Upper lobe of right lung (tissue), 1 donor: ENCODE measurements at regions not wholly inside any gene's neighbourhood (a gene's known extent, or its start where the extent isn't known, plus 50 kb on each side); places are given as distances from the start of the nearest gene placed in this dataset.

ENCODE experiments used
- ATAC-seq: fragments of 200-7000 bp; cut with Tn5 transposase; one replicate; pipeline ENCODE4 v1.9.1; 2020; ENCODE audit warnings: mild to moderate bottlenecking, moderate library complexity
- DNase-seq: peaks from one replicate; pipeline ENCODE4 v3.0.0-alpha.2; 2020
- H3K27ac ChIP-seq: fragments of 200-600 bp; one replicate; pipeline ENCODE4 v1.8.0; 2022
- H3K27me3 ChIP-seq: fragments of 200-600 bp; one replicate; pipeline ENCODE4 v1.8.0; 2022; ENCODE audit warnings: mild to moderate bottlenecking
- H3K36me3 ChIP-seq: fragments of 200-600 bp; one replicate; pipeline ENCODE4 v1.8.0; 2022
- H3K4me1 ChIP-seq: fragments of 200-600 bp; one replicate; pipeline ENCODE4 v1.8.0; 2022
- H3K4me3 ChIP-seq: fragments of 200-600 bp; one replicate; pipeline ENCODE4 v1.8.0; 2022; ENCODE audit warnings: mild to moderate bottlenecking
- H3K9me3 ChIP-seq: fragments of 200-600 bp; one replicate; pipeline ENCODE4 v1.8.0; 2022
- intact Hi-C: fragments of 100-400 bp; cut with DNase I; formaldehyde crosslinking; loops from one replicate; pipeline ENCODE4 v1.11.0; 2022
- TF ChIP-seq, protein P1 (sequence below): fragments of 200-600 bp; IDR thresholded peaks from one replicate; pipeline ENCODE4 v1.8.0; 2022; ENCODE audit warnings: antibody characterized with exemption
- donor health status: DM: no; HTN: yes; CAD: no; lungs with severe emphysema.

DNA sequence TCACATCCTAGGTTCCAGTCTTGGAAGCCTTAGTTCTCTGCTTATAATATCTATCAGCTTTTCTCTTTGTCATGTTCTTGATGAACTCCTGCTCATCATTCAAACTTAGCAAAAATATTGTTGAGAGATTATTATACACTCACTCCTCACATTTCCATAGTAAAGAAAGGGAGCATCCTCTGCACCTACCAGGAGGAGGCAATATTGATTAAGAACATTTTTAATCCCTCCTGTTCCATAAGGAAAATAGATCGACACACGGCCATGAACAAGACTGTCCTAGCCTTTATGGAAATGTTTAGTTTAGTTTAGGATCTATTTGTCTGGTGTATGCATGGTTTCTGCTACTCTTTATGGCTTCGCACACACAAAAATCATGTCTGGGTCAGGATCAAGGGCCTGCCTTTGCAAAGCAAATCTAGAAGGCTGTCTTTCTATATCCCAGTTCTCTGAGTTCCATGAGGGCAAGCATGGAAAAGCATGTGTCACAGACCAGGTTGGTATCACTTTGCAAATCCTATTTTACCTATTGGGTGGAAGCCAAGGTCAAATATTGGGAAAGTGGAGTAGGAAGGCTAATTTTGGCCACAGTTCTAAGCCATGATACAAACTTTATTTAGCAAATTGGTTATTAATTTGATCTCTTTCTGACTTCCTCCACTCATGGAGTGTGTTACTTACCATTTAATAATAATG is 164.4 kb downstream of the MDFIC start:
- Histone ChIP-seq H3K27me3 (no peaks in the 10 kb centered on the region), H3K9me3 (no peaks in the 10 kb centered on the region), H3K4me1 (peaks cover 3% of the 10 kb centered on the region), H3K4me3 (no peak overlapping the region), H3K36me3 (no peaks in the 10 kb centered on the region), H3K27ac (no peak overlapping the region)
- DNase-seq (no peak), ATAC-seq (no peak)
- TF ChIP-seq, protein P1, sequence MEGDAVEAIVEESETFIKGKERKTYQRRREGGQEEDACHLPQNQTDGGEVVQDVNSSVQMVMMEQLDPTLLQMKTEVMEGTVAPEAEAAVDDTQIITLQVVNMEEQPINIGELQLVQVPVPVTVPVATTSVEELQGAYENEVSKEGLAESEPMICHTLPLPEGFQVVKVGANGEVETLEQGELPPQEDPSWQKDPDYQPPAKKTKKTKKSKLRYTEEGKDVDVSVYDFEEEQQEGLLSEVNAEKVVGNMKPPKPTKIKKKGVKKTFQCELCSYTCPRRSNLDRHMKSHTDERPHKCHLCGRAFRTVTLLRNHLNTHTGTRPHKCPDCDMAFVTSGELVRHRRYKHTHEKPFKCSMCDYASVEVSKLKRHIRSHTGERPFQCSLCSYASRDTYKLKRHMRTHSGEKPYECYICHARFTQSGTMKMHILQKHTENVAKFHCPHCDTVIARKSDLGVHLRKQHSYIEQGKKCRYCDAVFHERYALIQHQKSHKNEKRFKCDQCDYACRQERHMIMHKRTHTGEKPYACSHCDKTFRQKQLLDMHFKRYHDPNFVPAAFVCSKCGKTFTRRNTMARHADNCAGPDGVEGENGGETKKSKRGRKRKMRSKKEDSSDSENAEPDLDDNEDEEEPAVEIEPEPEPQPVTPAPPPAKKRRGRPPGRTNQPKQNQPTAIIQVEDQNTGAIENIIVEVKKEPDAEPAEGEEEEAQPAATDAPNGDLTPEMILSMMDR, result no peak
- intact Hi-C loops, result no loop called here

DNA sequence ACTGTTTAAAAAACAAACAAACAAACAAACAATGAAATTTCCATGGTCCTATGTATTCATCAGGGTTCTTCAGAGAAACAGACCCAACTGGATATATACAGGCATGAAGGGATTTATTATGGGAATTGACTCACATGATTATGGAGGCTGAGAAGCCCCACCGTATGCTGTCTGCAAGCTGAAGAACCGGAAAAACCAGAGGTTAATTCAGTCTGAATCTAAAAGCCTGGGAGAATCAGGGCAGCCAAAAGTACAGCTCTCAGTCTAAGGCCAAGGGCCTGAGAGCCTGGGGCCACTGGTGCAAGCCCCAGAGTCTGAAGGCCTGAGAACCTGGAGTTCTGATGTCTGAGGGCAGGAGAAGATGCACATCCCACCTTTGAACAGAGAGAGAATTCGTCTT is 163.5 kb downstream of the MDFIC start:
- Histone ChIP-seq H3K27me3 (no peaks in the 10 kb centered on the region), H3K4me1 (peaks cover 3% of the 10 kb centered on the region), H3K27ac (no peak overlapping the region), H3K9me3 (no peaks in the 10 kb centered on the region), H3K36me3 (no peaks in the 10 kb centered on the region), H3K4me3 (no peak overlapping the region)
- ATAC-seq, result no peak
- intact Hi-C loops, result no loop called here
- DNase-seq, result no peak
- TF ChIP-seq, protein P1, result no peak

DNA sequence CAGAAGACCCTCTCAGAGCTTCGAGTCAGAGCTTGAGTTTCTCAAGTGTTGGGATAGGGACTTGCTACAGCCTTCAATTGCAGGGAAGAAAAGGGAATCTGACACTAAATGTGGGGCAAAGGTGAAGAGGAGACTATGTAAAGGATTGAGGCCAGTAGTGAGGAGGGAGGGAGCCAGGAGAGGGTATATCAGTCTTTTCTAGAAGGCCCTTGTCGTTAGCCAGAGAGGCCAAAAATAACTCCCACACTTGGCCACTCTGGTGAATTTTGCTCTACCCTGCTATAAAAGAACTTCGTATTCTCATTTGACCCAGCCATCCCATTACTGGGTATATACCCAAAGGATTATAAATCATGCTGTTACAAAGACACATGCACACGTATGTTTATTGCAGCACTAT is 162.0 kb downstream of the MDFIC start:
- H3K36me3 ChIP-seq, result no peaks in the 10 kb centered on the region
- intact Hi-C loops, result no loop called here
- ATAC-seq (no peak), DNase-seq (no peak)
- no peaks in the 10 kb centered on the region for H3K9me3 ChIP-seq
- H3K27me3 ChIP-seq, result no peaks in the 10 kb centered on the region
- TF ChIP-seq, protein P1, result no peak
- no peak overlapping the region for H3K4me3 ChIP-seq
- no peak overlapping the region for H3K27ac ChIP-seq
- H3K4me1 ChIP-seq, result peaks cover 3% of the 10 kb centered on the region

DNA sequence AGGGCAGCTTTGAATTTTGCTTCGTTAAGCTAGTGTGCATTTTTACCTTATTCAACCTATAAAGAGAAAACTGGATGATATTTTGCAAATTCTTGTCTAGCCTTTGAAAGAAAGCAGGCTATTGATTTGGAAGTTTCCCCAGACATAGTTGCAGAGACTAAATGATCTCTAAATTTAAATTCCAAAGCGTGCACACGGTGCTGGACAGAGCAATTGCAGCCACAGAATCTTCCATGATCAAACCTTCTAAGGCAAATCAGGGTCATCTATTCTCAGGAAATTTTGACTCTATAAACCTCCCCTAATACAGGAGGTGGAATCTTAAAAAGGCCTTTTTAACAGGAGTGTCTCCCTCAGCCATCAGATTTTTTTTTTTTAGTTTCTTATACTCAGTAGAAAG is 159.9 kb downstream of the MDFIC start:
- no peak for ATAC-seq
- TF ChIP-seq, protein P1, result no peak

DNA sequence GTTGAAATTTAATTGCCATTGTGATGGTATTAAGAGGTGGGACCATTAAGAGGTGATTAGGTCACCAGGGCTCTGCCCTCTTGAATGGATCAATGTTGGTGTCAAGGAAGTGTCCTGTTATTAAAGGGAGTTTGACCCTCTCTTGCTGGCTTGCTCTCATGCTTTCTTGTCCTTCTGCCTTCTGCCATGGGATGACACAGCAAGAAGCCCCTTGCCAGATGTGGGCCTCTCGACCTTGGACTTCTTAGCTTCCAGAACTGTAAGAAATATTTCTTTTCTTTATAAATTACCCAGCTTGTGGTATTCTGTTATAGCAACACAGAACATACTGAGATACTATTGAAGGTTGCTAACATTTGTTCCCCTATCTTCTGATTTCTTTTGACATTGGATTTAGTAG is 157.0 kb downstream of the MDFIC start:
- no peak overlapping the region for H3K27ac ChIP-seq
- H3K27me3 ChIP-seq, result no peaks in the 10 kb centered on the region
- ATAC-seq, result no peak
- H3K4me3 ChIP-seq, result no peak overlapping the region
- TF ChIP-seq, protein P1, result no peak
- DNase-seq, result no peak
- H3K36me3 ChIP-seq, result no peaks in the 10 kb centered on the region
- intact Hi-C loops, result no loop called here
- no peaks in the 10 kb centered on the region for H3K4me1 ChIP-seq
- no peaks in the 10 kb centered on the region for H3K9me3 ChIP-seq

More for the DNA sequence above, 159.9 kb downstream of the MDFIC start:
- no peaks in the 10 kb centered on the region for H3K36me3 ChIP-seq
- no peaks in the 10 kb centered on the region for H3K27me3 ChIP-seq
- H3K27ac ChIP-seq, result no peak overlapping the region
- H3K4me3 ChIP-seq, result no peak overlapping the region
- intact Hi-C loops, result no loop called here
- DNase-seq, result no peak
- no peaks in the 10 kb centered on the region for H3K9me3 ChIP-seq
- H3K4me1 ChIP-seq, result no peaks in the 10 kb centered on the region

DNA sequence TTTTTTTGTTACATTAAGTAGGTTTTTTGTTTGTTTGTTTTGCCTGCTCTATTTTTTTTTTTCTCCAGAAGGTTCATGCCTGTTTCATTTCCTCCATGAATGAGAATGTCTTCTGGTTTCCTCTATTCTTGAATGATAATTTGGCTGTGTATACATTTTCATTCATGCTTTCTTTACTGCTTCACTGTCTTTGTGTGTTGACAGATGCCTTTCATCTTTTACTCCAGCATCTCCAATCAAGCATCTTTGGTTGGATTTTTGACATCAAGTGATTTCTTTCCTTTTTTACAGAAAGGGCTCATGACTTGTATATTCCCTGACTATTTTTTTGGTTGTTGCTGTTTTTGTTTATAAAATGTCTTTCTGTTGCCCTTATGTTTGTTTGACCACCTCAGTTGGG is 156.5 kb downstream of the MDFIC start:
- no peak overlapping the region for H3K4me3 ChIP-seq
- no peaks in the 10 kb centered on the region for H3K27me3 ChIP-seq
- H3K27ac ChIP-seq, result no peak overlapping the region
- no peaks in the 10 kb centered on the region for H3K9me3 ChIP-seq
- no peak for ATAC-seq
- DNase-seq, result no peak
- no peaks in the 10 kb centered on the region for H3K4me1 ChIP-seq
- H3K36me3 ChIP-seq, result no peaks in the 10 kb centered on the region
- intact Hi-C loops, result no loop called here
- TF ChIP-seq, protein P1, result no peak
